ENCODE measurements at regions not wholly inside any gene's neighbourhood (a gene's known extent, or its start where the extent isn't known, plus 50 kb on each side); places are given as distances from the start of the nearest gene placed in this dataset.
"Not testable (repeated sequence)": the region's sequence is repeated elsewhere in the genome, so short reads cannot be mapped to it uniquely, and the experiment has no call there.

DNA sequence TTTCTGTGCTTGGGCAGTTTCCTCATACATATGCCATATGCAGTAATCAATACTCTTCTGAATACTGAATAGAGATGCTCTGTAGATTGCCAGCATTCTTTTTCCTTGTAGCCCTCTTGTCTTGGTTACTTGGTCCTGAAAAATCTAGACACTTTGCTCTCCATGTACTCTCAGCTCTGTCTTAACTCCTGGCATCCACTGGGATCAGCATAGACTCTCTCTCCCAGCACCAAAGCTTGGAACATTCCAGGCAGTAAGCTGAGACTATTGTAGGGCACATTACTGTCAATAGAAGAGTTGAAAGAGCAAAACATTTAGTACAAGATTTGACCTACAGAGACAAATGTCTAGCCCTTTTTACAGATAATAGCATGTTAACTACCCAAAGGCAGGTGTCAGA is 1100.3 kb downstream of the TBL1XR1 start:
- no peaks in the 10 kb centered on the region for H3K36me3 ChIP-seq (ENCODE audit: control insufficient read depth in 3 of 3, insufficient read depth in 2 of 3, low read depth in 1 of 3, low read length in 3 of 3)
- H3K9me3 ChIP-seq (ENCODE audit: control insufficient read depth in 2 of 2, insufficient read depth in 1 of 2, low read depth in 1 of 2, low read length in 1 of 2) = no peaks in the 10 kb centered on the region
- H3K4me3 ChIP-seq (ENCODE audit: low read depth in 1 of 3, low read length in 3 of 3) = no peak overlapping the region
- H3K27ac ChIP-seq (ENCODE audit: low read depth in 1 of 3, low read length in 2 of 3) = no peak overlapping the region
- FAIRE-seq (no peak), DNase-seq (no peak)
- H3K4me1 ChIP-seq (ENCODE audit: control insufficient read depth in 3 of 3, insufficient read depth in 2 of 3, low read depth in 1 of 3, low read length in 2 of 3) = no peaks in the 10 kb centered on the region
- no peaks in the 10 kb centered on the region for H3K27me3 ChIP-seq (ENCODE audit: control insufficient read depth in 3 of 3, insufficient read depth in 3 of 3, low read length in 3 of 3)

- H3K9me3 ChIP-seq (ENCODE audit: control insufficient read depth in 2 of 2, insufficient read depth in 1 of 2, low read depth in 1 of 2, low read length in 1 of 2); H3K27ac ChIP-seq (ENCODE audit: low read depth in 1 of 3, low read length in 2 of 3); FAIRE-seq; H3K36me3 ChIP-seq (ENCODE audit: control insufficient read depth in 3 of 3, insufficient read depth in 2 of 3, low read depth in 1 of 3, low read length in 3 of 3); DNase-seq; H3K4me1 ChIP-seq (ENCODE audit: control insufficient read depth in 3 of 3, insufficient read depth in 2 of 3, low read depth in 1 of 3, low read length in 2 of 3); H3K27me3 ChIP-seq (ENCODE audit: control insufficient read depth in 3 of 3, insufficient read depth in 3 of 3, low read length in 3 of 3); H3K4me3 ChIP-seq (ENCODE audit: low read depth in 1 of 3, low read length in 3 of 3): not testable (repeated sequence)
- 38 to 68% (median 53%) methylated on average over 1 of the region's 1 CpG for WGBS, 3 donors
Observed at GRCh38 chr3:176093892-176094291, 1103.4 kb downstream of the TBL1XR1 start.

- Histone ChIP-seq H3K4me3 (ENCODE audit: low read depth in 1 of 3, low read length in 3 of 3) (no peak overlapping the region), H3K9me3 (ENCODE audit: control insufficient read depth in 2 of 2, insufficient read depth in 1 of 2, low read depth in 1 of 2, low read length in 1 of 2) (peaks cover 0 to 8% of the 10 kb centered on the region in 2 donors), H3K4me1 (ENCODE audit: control insufficient read depth in 3 of 3, insufficient read depth in 2 of 3, low read depth in 1 of 3, low read length in 2 of 3) (no peaks in the 10 kb centered on the region), H3K36me3 (ENCODE audit: control insufficient read depth in 3 of 3, insufficient read depth in 2 of 3, low read depth in 1 of 3, low read length in 3 of 3) (no peaks in the 10 kb centered on the region), H3K27me3 (ENCODE audit: control insufficient read depth in 3 of 3, insufficient read depth in 3 of 3, low read length in 3 of 3) (no peaks in the 10 kb centered on the region), H3K27ac (ENCODE audit: low read depth in 1 of 3, low read length in 2 of 3) (no peak overlapping the region)
- FAIRE-seq (no peak), DNase-seq (no peak)
- WGBS, 3 donors = 71 to 87% (median 75%) methylated on average over 3 of the region's 3 CpGs
Observed at GRCh38 chr3:176090727-176091126, 1106.6 kb downstream of the TBL1XR1 start.

GRCh38 chr3:176088962-176089383 is 1108.3 kb downstream of the TBL1XR1 start:
- Histone ChIP-seq H3K27ac (ENCODE audit: low read depth in 1 of 3, low read length in 2 of 3) (no peak overlapping the region), H3K4me3 (ENCODE audit: low read depth in 1 of 3, low read length in 3 of 3) (no peak overlapping the region), H3K36me3 (ENCODE audit: control insufficient read depth in 3 of 3, insufficient read depth in 2 of 3, low read depth in 1 of 3, low read length in 3 of 3) (no peaks in the 10 kb centered on the region), H3K4me1 (ENCODE audit: control insufficient read depth in 3 of 3, insufficient read depth in 2 of 3, low read depth in 1 of 3, low read length in 2 of 3) (no peaks in the 10 kb centered on the region), H3K9me3 (ENCODE audit: control insufficient read depth in 2 of 2, insufficient read depth in 1 of 2, low read depth in 1 of 2, low read length in 1 of 2) (peaks cover 0 to 9% of the 10 kb centered on the region in 2 donors), H3K27me3 (ENCODE audit: control insufficient read depth in 3 of 3, insufficient read depth in 3 of 3, low read length in 3 of 3) (no peaks in the 10 kb centered on the region)
- DNase-seq = peak; percentile 23 to 34
- WGBS, 3 donors = 17 to 63% (median 42%) methylated on average over 3 of the region's 3 CpGs
- no peak for FAIRE-seq

DNA sequence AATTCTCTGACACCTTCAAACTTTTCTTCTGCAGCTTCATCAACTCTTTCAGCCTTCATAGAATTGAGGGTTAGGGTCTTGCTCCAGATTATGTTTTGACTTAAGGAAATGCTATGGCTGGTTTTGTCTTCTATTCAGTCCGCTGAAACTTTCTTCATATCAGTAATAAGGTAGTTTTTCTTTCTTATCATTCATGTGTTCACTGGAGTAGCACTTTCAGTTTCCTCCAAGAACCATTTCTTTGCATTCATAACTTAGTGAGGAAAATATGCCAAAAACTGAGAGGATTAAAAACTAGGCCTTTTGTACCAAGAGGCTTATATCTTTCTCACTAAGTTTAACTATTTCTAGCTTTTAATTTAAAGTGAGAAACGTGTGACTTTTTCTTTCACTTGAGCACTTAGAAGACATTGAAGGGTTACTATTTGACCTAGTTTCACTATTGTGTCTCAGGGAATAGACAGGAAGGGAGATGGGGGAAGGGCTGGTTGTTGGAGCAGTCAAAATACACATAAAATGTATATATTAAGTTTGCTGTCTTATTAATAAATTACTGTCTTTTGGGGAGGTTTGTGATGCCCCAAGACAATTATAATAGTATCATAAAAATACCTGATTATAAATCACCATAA is 1110.1 kb downstream of the TBL1XR1 start:
- Histone ChIP-seq H3K27ac (ENCODE audit: low read depth in 1 of 3, low read length in 2 of 3) (no peak overlapping the region), H3K36me3 (ENCODE audit: control insufficient read depth in 3 of 3, insufficient read depth in 2 of 3, low read depth in 1 of 3, low read length in 3 of 3) (no peaks in the 10 kb centered on the region), H3K27me3 (ENCODE audit: control insufficient read depth in 3 of 3, insufficient read depth in 3 of 3, low read length in 3 of 3) (no peaks in the 10 kb centered on the region), H3K4me3 (ENCODE audit: low read depth in 1 of 3, low read length in 3 of 3) (no peak overlapping the region), H3K4me1 (ENCODE audit: control insufficient read depth in 3 of 3, insufficient read depth in 2 of 3, low read depth in 1 of 3, low read length in 2 of 3) (no peaks in the 10 kb centered on the region), H3K9me3 (ENCODE audit: control insufficient read depth in 2 of 2, insufficient read depth in 1 of 2, low read depth in 1 of 2, low read length in 1 of 2) (peaks cover 0 to 9% of the 10 kb centered on the region in 2 donors)
- WGBS, 3 donors = 41 to 54% (median 42%) methylated on average over 2 of the region's 2 CpGs
- FAIRE-seq = no peak
- DNase-seq = peak in 1 of 2 donors; percentile 3

DNA sequence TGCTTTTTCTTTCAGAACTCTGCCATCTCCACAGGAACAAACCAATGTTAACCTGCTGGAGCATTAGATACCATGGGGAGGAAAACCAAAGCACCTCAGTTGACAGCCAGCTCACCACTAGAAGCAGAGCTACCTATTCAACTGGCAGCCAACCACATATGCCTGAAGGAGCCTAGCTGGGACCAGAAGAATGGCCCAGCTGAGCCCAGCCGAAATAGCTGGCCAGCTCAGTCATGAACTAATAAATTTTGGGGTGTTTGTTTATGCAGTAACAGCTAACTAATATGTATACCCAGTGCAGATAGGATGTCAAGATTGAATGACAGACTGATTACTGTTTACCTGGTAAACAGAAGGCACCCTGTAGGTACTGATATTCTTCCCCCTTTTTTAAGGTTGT is 1117.5 kb downstream of the TBL1XR1 start:
- H3K9me3 ChIP-seq (ENCODE audit: control insufficient read depth in 2 of 2, insufficient read depth in 1 of 2, low read depth in 1 of 2, low read length in 1 of 2) = peaks cover 0 to 6% of the 10 kb centered on the region in 2 donors
- H3K36me3 ChIP-seq (ENCODE audit: control insufficient read depth in 3 of 3, insufficient read depth in 2 of 3, low read depth in 1 of 3, low read length in 3 of 3) = no peaks in the 10 kb centered on the region
- H3K27ac ChIP-seq (ENCODE audit: low read depth in 1 of 3, low read length in 2 of 3) = no peak overlapping the region
- DNase-seq = no peak
- FAIRE-seq = no peak
- 33 to 68% (median 46%) methylated on average over 1 of the region's 1 CpG for WGBS, 3 donors
- no peaks in the 10 kb centered on the region for H3K27me3 ChIP-seq (ENCODE audit: control insufficient read depth in 3 of 3, insufficient read depth in 3 of 3, low read length in 3 of 3)
- no peaks in the 10 kb centered on the region for H3K4me1 ChIP-seq (ENCODE audit: control insufficient read depth in 3 of 3, insufficient read depth in 2 of 3, low read depth in 1 of 3, low read length in 2 of 3)
- no peak overlapping the region for H3K4me3 ChIP-seq (ENCODE audit: low read depth in 1 of 3, low read length in 3 of 3)

GRCh38 chr3:176078906-176079305 is 1118.4 kb downstream of the TBL1XR1 start:
- WGBS, 3 donors = 80 to 96% (median 92%) methylated on average over 1 of the region's 1 CpG
- DNase-seq (no peak), FAIRE-seq (no peak)
- H3K27me3 ChIP-seq (ENCODE audit: control insufficient read depth in 3 of 3, insufficient read depth in 3 of 3, low read length in 3 of 3) = no peaks in the 10 kb centered on the region
- H3K36me3 ChIP-seq (ENCODE audit: control insufficient read depth in 3 of 3, insufficient read depth in 2 of 3, low read depth in 1 of 3, low read length in 3 of 3) = no peaks in the 10 kb centered on the region
- H3K4me1 ChIP-seq (ENCODE audit: control insufficient read depth in 3 of 3, insufficient read depth in 2 of 3, low read depth in 1 of 3, low read length in 2 of 3) = no peaks in the 10 kb centered on the region
- no peak overlapping the region for H3K27ac ChIP-seq (ENCODE audit: low read depth in 1 of 3, low read length in 2 of 3)
- H3K4me3 ChIP-seq (ENCODE audit: low read depth in 1 of 3, low read length in 3 of 3) = no peak overlapping the region
- peaks cover 0 to 6% of the 10 kb centered on the region in 2 donors for H3K9me3 ChIP-seq (ENCODE audit: control insufficient read depth in 2 of 2, insufficient read depth in 1 of 2, low read depth in 1 of 2, low read length in 1 of 2)

GRCh38 chr3:176075491-176075890 is 1121.8 kb downstream of the TBL1XR1 start:
- FAIRE-seq = no peak
- WGBS, 3 donors = 53 to 83% (median 74%) methylated on average over 1 of the region's 1 CpG

DNA sequence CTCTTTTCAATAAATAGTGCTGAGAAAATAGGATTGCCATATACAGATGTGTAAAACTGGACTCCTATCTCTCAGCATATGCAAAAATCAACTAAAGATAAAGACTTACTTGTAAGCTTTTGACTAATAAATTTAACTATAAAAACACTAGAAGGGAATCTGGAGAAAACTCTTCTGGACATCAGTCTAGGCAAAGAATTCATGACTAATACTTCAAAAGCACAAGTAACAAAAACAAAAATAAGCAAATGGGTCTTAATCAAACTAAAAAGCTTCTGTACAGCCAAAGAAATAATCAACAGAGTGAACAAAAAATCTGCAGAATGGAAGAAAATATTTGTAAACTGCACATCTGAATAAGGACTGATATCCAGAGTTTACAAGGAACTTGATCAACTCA is 1122.2 kb downstream of the TBL1XR1 start:
- peaks cover 0 to 4% of the 10 kb centered on the region in 2 donors for H3K9me3 ChIP-seq (ENCODE audit: control insufficient read depth in 2 of 2, insufficient read depth in 1 of 2, low read depth in 1 of 2, low read length in 1 of 2)
- FAIRE-seq (no peak), DNase-seq (no peak)
- no peaks in the 10 kb centered on the region for H3K36me3 ChIP-seq (ENCODE audit: control insufficient read depth in 3 of 3, insufficient read depth in 2 of 3, low read depth in 1 of 3, low read length in 3 of 3)
- H3K4me1 ChIP-seq (ENCODE audit: control insufficient read depth in 3 of 3, insufficient read depth in 2 of 3, low read depth in 1 of 3, low read length in 2 of 3) = no peaks in the 10 kb centered on the region
- no peaks in the 10 kb centered on the region for H3K27me3 ChIP-seq (ENCODE audit: control insufficient read depth in 3 of 3, insufficient read depth in 3 of 3, low read length in 3 of 3)
- H3K27ac ChIP-seq (ENCODE audit: low read depth in 1 of 3, low read length in 2 of 3) = no peak overlapping the region
- no peak overlapping the region for H3K4me3 ChIP-seq (ENCODE audit: low read depth in 1 of 3, low read length in 3 of 3)

More at GRCh38 chr3:176075491-176075890, 1121.8 kb downstream of the TBL1XR1 start:
- H3K27ac ChIP-seq (ENCODE audit: low read depth in 1 of 3, low read length in 2 of 3) = no peak overlapping the region
- no peak for DNase-seq
- no peaks in the 10 kb centered on the region for H3K4me1 ChIP-seq (ENCODE audit: control insufficient read depth in 3 of 3, insufficient read depth in 2 of 3, low read depth in 1 of 3, low read length in 2 of 3)
- no peak overlapping the region for H3K4me3 ChIP-seq (ENCODE audit: low read depth in 1 of 3, low read length in 3 of 3)
- peaks cover 0 to 9% of the 10 kb centered on the region in 2 donors for H3K9me3 ChIP-seq (ENCODE audit: control insufficient read depth in 2 of 2, insufficient read depth in 1 of 2, low read depth in 1 of 2, low read length in 1 of 2)
- no peaks in the 10 kb centered on the region for H3K36me3 ChIP-seq (ENCODE audit: control insufficient read depth in 3 of 3, insufficient read depth in 2 of 3, low read depth in 1 of 3, low read length in 3 of 3)
- no peaks in the 10 kb centered on the region for H3K27me3 ChIP-seq (ENCODE audit: control insufficient read depth in 3 of 3, insufficient read depth in 3 of 3, low read length in 3 of 3)
